Endothelial cell (in vitro differentiated cells): ENCODE measurements at regions not wholly inside any gene's neighbourhood (a gene's known extent, or its start where the extent isn't known, plus 50 kb on each side); places are given as distances from the start of the nearest gene placed in this dataset.

Experiments
- DNase-seq: peaks from one replicate; pipeline ENCODE4 v3.0.0; 2021; ENCODE audit warnings: low spot score
- H3K27ac Mint-ChIP-seq: one replicate; pipeline ENCODE4 v1.8.0; 2021; ENCODE audit warnings: mixed read lengths, inconsistent platforms; ENCODE audit not compliant: unreplicated experiment
- H3K27me3 Mint-ChIP-seq: one replicate; pipeline ENCODE4 v1.8.0; 2021; ENCODE audit warnings: mild to moderate bottlenecking, moderate library complexity, mixed read lengths, inconsistent platforms; ENCODE audit not compliant: unreplicated experiment
- H3K36me3 Mint-ChIP-seq: one replicate; pipeline ENCODE4 v1.8.0; 2021; ENCODE audit warnings: mild to moderate bottlenecking, low read depth, mixed read lengths, inconsistent platforms; ENCODE audit not compliant: unreplicated experiment
- H3K4me1 Mint-ChIP-seq: one replicate; pipeline ENCODE4 v1.8.0; 2021; ENCODE audit warnings: mild to moderate bottlenecking, mixed read lengths, inconsistent platforms; ENCODE audit not compliant: unreplicated experiment
- H3K4me3 Mint-ChIP-seq: one replicate; pipeline ENCODE4 v1.8.0; 2021; ENCODE audit warnings: mild to moderate bottlenecking, mixed read lengths, inconsistent platforms; ENCODE audit not compliant: unreplicated experiment
- H3K9me3 Mint-ChIP-seq: one replicate; pipeline ENCODE4 v1.8.0; 2021; ENCODE audit warnings: mixed read lengths, inconsistent platforms; ENCODE audit not compliant: unreplicated experiment
- CTCF ChIP-seq: fragments of 200-600 bp; sonication (generic); IDR thresholded peaks from one replicate; pipeline ENCODE4 v1.5.0; 2021; ENCODE audit warnings: antibody characterized with exemption; ENCODE audit not compliant: unreplicated experiment

GRCh38 chr12:67522222-67522621, 126.3 kb upstream of the DYRK2 start:
- Mint-ChIP-seq H3K27me3 (peaks cover 5% of the 10 kb centered on the region), H3K27ac (no peak overlapping the region), H3K9me3 (no peaks in the 10 kb centered on the region), H3K4me3 (no peak overlapping the region), H3K4me1 (peaks cover 5% of the 10 kb centered on the region), H3K36me3 (no peaks in the 10 kb centered on the region)
- no peak for DNase-seq
- no peak for TF ChIP-seq CTCF

GRCh38 chr12:67523538-67523937, 125.0 kb upstream of the DYRK2 start:
- no peak for DNase-seq
- Mint-ChIP-seq H3K36me3 (no peaks in the 10 kb centered on the region), H3K27me3 (peaks cover 5% of the 10 kb centered on the region), H3K4me3 (no peak overlapping the region), H3K4me1 (peaks cover 5% of the 10 kb centered on the region), H3K27ac (no peak overlapping the region), H3K9me3 (no peaks in the 10 kb centered on the region)
- no peak for TF ChIP-seq CTCF

- Mint-ChIP-seq H3K4me3 (no peak overlapping the region), H3K36me3 (no peaks in the 10 kb centered on the region), H3K4me1 (peaks cover 5% of the 10 kb centered on the region), H3K27me3 (peaks cover 5% of the 10 kb centered on the region), H3K9me3 (no peaks in the 10 kb centered on the region), H3K27ac (no peak overlapping the region)
- DNase-seq = no peak
- TF ChIP-seq CTCF = no peak
These were observed 123.5 kb upstream of the DYRK2 start for GRCh38 chr12:67524861-67525616.

- TF ChIP-seq CTCF = no peak
- Mint-ChIP-seq H3K4me3 (no peak overlapping the region), H3K27me3 (peaks cover 5% of the 10 kb centered on the region), H3K4me1 (peaks cover 5% of the 10 kb centered on the region), H3K27ac (no peak overlapping the region), H3K9me3 (no peaks in the 10 kb centered on the region), H3K36me3 (no peaks in the 10 kb centered on the region)
- DNase-seq = no peak
These were observed 123.0 kb upstream of the DYRK2 start for GRCh38 chr12:67525617-67525884.

DNA sequence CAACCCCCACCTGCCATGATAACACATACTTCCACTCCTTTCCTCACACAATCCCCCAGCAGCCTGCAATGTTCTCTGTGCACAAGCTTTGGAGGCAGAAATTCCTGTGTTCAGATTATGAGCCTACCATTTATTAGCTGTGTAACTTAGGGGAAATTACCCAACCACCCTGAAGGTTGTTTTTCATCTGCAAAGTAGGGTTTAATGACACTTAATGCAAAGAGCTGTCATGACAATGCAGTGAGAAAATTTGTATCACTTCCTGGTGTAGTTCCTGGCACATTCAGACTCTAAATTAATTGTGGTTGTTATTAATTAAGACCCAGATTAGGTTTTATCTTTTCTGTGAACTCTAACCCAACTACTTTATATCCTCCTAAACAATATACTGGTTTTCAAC, 122.4 kb upstream of the DYRK2 start:
- Mint-ChIP-seq H3K36me3 (no peaks in the 10 kb centered on the region), H3K4me3 (no peak overlapping the region), H3K4me1 (peaks cover 5% of the 10 kb centered on the region), H3K27ac (no peak overlapping the region), H3K27me3 (peaks cover 2% of the 10 kb centered on the region), H3K9me3 (no peaks in the 10 kb centered on the region)
- no peak for TF ChIP-seq CTCF
- DNase-seq = no peak
